NCI-H1105 treated with DMSO at 0.1 percent for 48 hours (cell line): ENCODE measurements at regions not wholly inside any gene's neighbourhood (a gene's known extent, or its start where the extent isn't known, plus 50 kb on each side); places are given as distances from the start of the nearest gene placed in this dataset.

Source experiments
- DNase-seq: peaks from one replicate; lab custom pipeline; 2025; lab: John Stamatoyannopoulos, UW

DNA sequence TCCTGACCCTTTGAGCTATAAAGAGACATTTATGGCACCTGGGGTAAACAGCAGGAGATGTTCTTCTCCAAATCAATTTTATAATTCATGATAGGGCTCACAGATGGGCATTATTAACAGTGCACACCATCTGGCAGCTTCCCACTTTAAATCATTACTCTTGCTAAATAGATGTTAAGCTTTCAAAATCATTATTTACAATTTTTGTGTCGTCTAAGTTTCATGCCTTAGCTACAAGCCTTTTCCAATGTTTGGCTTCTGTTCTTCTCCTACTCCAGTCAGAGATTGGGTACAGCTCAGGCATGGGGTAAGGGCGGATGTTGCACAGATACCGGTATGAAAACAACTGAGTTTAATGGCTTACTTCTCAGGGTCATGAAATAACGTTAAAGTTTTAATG lies 120.9 kb upstream of the PFN2 start:
- no peak for DNase-seq

DNA sequence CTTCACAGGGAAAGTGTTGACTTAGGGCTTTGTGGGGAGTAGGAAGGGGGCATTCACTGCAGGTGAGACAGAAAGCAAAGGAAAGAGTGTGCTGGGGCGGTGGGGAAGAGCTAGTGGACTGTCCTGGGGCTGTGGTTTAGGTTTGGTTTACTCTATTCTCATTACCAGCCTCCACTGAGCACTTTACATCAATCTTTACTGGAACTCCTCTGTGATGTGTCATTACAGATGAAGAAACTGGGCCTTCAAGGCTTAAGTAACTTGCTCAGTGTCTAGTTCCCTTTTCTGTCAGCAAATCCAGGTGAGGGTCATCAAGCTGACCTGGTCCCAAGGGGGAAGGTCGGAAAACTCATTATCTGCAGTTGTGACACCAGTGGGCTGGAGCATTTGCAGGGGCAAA lies 120.2 kb upstream of the PFN2 start:
- no peak for DNase-seq

DNA sequence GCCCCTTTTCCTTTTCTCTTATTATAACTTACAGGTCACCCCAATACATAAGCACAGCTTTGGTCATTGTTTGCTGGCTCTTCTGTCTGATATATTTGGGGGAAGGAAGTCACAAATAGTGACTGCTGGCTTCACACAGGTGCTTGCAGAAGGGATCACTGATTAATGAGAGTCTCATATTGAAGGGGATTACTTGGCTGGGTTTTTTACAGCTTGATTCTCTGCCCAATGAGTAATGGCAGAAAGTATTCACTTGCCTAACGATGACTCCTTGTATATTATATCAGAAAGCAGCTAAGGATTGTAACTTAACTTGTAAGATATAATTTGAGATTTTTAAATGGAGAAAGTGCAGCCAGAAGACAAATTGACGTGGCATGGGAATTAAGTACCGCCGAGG lies 119.3 kb upstream of the PFN2 start:
- no peak for DNase-seq

DNA sequence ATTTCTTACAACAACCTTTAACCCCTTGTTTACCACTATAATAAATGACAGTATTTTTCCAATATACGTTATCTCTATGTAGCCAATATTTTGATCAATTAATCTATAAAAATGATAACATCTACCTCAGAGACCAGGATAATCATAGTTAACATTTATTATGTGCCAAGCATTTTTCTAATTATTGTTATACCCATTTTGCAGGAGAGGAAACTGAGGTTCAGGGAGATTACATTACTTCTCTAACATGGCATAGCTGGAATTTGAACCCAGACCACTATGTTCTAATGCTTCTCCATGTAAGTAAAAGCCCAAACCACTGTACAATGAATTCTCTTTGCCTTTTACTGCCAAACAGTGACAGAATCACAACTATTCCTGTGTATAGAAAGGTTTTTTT lies 113.4 kb upstream of the PFN2 start:
- DNase-seq: no peak

DNA sequence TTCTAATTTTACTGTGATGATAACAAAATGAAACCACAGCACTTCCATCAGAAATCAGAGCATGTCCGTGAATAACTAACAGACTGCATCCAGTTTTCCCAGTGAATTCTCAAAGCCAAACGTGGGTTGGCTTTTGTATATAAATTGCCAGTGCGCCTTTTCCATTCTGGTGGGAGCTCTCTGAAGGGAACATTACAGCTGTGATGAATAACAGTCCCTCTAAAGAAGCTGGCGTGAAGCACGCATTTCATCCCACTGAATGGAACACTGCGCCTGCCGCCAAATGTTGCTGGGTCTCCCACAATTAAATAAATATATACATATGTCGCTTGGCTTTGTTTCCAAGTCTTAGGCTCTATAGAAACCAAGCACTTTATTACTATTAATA lies 113.0 kb upstream of the PFN2 start:
- no peak for DNase-seq

DNA sequence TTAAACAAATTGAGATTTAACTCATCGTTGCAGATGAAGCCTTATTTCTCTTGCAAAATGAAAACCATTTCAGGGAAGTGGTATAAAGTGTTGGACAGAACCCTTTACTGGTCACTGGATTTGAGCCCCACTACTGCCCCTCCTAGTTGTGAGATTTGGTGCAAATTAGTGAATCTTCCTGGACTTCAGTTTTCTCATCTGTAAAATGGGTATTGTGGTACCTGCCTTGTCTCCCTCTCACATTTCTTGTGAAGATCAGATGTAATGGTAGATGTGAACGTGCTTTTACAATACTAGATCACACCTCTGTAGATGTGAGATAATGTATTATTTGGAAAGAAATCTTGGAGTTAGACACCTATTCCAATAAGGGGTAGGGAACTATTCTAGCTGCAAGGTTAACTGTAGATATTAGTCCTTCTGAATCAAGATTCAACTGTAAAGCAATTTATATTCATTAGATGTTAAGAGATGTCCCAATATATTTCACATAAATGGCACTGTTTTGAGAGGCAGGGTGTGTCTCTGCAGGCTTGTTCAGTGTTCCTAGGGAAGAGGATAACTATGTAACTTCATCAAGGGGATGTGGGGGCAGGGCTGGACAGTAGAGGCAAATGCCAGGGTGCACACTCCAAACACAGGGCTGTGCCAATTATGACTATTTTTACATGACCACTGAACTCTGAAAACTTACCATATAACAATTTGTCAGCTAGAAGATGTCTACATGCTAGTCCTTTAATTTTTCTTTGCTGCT lies 112.4 kb upstream of the PFN2 start:
- DNase-seq: no peak

DNA sequence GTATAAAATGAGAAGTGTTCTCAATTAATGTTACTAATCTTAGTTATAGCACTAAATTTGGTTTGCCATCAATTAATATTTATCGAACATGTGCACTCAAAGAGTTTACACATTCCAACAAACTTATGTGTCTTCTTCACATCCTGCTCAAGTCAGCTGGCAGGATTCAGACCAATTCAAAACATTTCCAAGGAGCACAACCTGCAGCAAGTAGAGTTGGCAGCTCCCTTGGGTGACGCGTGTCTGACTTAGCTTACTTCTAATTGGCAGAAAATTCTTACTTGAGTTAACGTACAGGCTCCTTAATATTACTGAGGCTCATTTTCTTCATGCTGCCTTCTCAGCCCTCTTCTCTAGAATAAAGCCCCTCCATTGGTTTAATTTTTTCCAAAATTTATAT lies 110.4 kb upstream of the PFN2 start:
- no peak for DNase-seq

DNA sequence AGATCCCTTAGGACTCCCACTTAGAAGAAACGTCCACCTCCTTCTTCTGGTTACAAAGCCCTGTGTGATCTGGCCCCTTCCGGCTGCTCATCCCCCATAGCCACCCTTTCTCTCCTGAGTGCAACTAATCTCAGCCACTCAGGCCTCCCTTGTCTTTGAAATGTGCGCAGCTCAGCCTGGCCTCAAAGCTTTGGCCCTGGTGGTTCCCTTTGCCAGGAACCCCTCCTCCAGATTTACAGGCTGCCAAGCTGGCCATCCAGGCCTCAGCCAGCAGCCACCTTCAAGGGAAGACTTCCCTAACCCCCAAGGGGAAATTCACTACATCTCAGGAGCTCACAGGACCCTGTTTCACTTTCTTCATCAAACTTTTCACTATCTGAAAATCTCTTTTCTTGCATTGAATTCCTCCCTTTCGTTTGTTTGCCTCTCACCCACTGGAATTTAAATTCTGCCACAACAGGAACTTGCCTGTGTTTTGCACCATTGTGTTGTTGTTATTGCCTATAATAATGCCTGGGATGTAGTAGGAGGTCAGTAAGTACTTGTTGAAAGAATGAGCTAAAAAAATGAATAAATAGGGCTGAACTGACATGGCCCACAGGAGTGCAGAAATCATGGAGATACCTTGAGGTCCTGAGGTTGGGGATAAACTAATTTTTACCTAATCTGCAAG lies 109.5 kb upstream of the PFN2 start:
- DNase-seq: no peak

DNA sequence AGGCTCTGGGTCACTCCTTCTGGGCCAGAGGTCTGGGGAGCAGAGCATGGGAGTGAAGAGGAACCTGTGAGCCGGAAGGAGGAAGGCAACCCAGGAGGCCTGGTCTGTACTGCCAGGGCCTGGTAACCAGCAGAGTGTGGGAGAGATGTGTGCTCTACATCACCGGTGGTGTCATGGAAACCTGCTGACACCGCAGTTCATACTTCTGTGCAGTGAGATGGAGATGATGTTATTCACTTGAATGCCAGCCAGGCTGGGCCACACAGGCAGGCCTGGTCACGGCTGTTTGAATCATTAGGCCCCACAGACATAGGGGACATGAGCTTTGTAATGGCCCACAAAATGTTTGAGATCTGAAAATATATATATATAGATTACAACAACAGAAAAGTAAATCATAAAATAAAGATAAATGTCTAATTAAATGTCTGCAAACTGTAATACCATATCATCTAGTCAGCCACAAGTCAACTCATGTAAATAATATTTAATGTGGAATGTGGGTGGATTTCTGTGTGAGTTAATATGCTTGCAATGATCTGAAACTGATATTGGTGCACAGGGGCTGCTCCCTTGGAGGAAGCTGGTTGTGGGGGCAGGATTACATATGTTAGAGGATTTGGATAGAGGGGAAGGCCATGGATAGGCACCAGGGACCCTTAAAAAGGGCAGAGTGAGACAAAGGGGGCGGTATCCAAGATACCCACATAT lies 108.5 kb upstream of the PFN2 start:
- DNase-seq: peak; percentile 74

DNA sequence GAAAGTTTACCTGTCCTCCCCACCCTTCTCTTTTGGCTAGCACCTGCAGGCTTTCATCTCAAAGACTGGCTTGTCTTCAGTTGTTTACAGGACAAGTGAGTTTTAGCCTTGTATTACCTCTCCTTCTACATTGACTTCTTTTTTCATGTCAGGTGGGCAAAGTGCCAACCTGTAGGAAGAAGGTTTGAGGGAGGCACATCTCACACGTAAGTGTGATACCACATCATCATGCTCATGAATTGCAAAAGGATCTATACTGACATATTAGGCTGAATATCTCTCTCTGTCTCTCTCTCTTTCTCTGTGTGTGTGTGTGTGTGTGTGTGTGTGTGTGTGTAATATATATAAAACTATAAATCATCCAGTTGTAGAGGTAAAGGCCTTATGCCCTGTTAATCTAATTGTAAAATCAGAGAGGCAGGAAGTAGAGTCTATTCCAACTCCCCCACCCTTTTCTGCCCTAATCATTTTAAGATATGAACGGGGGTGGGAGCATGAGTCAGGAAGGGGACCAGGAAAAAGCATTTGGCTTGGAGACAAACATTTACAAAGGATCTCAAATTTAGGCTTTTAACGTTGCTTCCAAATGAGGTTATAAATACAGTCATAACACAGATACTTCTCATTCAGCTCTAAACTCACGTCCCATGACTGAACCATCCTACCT lies 107.0 kb upstream of the PFN2 start:
- peak; percentile 50 for DNase-seq

DNA sequence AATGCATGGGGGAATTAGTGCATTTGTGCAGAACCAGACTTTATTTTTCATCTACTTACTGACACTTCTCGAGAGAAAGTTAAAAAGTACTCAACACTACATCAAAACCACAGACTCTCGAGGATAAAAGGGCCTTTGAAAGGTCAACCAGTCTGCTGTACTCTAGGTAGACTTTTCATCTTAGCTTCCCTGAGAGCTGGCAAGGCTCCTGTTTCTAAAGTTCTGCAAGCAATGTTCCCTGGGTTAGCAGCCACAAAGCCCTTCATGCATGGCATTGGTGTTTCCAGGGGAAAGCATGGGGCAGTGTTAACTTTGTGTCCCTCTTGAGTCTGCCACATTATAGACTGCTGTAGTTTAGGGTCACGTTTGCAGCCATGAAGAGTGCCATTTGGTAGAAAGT lies 106.4 kb upstream of the PFN2 start:
- no peak for DNase-seq

DNA sequence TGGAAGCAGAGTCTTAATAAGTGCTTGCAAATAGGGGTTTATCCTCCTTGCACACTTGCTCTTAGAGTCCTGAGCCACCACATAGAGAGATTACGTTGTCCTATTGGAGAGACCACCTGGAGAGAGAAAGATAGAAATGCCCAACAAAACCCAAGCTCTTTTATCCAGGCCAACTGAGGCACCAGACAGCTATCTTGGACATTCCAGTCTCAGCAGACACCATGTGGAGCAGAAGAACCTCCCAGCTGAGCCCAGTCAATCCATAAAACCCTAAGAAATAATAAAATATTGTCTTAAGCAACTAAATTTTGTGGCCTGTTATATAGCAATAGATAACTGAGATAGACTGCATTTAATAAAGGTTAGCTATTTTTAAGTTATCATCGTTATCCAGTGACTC lies 105.7 kb upstream of the PFN2 start:
- no peak for DNase-seq

DNA sequence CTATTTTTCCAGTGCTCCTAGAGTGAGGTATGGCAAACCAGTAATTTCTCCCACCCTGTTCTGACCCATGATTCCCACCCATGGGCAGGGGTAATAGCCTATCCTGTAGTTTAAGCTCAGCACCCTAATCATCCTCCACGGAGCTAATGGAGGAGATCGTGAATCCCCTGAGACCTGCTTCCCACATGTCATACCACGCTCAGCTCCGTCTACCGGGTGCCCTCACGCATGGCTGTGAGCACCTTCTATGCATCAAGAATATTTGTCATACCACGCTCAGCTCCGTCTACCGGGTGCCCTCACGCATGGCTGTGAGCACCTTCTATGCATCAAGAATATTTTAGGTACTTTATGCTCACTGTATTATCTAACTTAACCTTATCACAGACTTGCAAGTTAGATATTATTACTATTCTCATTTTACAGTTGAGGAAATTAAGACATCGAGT lies 104.7 kb upstream of the PFN2 start:
- DNase-seq: no peak

DNA sequence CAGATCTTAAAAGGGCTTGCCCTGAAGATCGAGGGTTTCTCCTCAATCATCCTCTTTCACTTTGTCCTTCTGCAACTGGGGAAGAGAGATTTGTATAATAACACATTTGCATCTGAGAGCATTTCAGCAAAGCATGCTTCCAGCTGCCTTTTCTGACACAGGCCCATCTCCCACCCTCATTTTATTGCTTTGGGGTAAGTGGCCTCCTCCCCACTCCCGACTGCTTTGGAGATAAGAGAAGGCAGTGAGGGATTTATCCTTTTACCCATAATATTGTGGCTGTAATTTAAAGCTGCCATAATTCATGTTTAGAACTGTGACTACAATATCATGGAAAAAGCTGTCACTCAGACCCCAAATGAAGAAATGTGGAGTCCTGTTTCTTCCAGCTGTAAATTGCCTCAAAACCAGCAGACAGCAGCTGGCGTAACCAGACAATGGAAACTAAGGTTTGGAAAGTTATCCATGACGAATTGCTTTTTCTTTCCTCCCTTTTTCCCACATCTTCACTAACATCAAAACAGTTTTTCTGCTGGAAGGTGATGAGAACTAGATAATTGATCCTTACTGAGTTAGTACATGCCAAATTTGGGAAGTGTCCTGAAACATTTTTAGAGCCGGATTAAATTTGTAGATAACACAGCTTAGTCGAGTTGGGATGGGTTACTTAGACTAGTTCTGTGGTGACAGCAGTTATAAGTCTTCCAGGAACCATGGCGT lies 104.2 kb upstream of the PFN2 start:
- no peak for DNase-seq

DNA sequence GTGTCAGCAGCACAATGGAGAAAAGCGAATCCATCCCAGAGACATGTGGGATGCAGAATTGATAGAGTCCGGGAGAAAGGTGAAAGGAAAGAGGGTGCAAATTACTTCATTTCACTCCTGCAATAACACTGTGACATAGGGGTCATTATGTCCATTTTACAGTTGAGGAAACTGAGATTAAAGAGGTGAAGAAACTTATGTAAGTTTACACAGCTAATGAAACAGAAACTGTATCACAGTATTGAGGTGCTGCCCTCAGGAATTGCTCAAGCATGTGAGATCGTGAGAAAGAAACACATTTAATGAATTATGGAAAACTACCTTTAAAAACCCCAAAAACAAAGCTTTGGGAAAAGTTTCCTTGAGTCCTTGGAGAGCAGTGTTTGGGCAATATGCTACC lies 103.6 kb upstream of the PFN2 start:
- DNase-seq: no peak

DNA sequence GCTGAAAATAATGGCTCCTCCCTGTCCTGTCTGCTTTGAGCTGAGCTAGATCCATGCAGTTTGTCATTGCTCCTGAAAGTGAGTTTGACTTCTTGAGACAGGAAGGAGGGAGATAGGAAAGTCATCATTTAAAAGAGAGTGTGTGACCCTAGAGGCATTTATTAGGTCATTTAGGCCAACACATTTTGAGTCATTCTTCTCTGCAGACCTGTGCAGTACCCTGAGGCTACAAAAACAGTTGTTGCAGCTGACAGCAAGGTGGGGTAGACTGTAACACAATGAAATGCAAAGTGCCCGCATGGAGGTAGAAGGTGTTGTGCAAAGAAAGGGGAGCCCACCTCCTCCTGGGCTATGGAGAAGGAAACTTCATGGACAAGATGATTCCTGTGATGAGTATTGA lies 102.8 kb upstream of the PFN2 start:
- no peak for DNase-seq

DNA sequence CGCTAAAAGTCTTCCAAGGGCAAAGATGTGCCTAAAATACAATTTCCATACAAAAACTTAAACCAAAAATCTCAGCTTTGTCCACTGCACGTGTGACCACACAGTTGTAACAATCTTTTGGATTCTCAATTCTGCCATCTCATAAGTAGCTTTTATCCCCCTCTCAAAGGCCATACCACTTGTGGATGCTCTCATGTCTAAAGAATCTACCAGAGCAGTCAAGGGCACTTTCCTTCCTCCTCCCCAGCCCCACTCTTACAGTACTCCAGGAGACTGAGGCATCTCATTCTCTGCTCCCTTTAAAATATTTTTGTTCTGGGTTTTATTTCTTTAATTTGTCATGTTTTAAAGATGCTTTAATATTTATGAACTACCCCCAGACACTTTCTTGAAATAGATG lies 102.3 kb upstream of the PFN2 start:
- no peak for DNase-seq

DNA sequence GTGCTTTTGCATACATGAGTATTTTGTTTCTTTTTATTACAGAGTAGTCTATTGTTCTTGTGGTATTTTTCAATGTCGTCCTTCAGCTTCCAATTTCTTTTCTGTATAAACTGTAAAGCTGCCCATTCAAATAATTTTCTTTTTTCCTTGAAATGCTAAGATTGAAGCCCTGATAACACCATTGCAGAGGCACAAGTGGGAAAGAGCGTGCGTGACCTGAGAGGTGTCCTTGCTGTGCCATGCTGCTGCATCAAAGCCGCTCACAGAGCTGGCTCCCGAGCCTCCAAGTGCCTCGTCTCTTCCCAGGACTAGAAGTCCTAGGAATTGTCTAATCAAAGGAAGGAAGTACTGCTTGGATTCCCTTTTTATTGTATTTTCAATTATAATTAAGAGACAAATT lies 101.9 kb upstream of the PFN2 start:
- DNase-seq: no peak

DNA sequence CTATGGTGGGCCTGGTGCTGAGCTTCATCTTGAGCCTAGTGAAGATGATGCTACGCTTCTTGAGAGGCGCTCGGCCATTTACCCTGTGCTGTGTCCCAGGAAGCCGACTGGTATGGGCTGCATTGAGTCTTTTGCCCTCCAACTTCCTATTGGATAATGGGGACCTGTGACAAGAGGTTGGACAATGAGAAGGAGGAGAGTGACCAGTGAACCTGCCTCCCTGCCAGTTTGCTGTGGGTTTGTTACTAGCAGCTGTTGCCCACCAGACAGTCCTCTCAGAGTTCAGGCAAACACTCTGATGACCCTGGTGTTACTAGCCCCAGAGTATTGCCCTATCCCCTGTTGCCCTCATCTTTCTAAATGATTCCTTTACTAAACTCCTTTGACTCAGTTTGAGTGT lies 99.6 kb upstream of the PFN2 start:
- DNase-seq: no peak

DNA sequence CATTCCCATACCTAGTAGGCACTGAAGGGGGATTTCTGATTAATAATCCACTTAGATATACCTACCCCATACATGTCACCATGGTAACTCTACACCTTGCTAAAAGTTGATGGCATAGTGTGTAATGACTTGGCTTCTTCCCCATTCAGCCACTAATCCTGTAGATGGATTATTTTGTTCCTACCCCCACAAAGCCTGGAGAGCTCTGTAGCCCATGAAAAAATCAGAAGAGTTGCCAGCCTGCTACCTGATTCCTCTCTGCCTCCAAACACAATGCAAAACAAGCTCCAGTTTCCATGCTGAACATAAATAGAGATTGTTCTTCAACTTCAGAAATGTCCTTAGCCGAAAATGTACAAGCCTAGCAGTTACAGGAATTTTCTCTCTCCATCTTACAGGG lies 98.9 kb upstream of the PFN2 start:
- no peak for DNase-seq

DNA sequence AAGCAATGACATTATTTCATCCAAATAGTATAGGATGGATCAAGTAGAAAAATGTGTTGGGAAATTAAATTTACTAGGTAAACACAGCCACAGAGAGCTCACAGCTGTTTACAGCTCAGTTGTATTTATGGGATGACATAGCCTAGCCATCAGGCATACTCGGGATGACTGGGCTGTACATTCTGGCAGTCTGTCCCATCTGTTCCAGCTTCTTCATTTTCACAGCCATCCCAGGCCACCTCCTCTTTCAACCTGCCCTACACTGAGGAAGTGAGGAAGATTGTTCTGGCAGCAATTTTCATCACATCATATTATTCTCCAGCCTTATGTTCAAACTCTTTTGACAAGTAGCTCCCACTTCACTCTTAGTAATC lies 98.4 kb upstream of the PFN2 start:
- DNase-seq: no peak
